Loucy (cell line): ENCODE measurements at regions not wholly inside any gene's neighbourhood (a gene's known extent, or its start where the extent isn't known, plus 50 kb on each side); places are given as distances from the start of the nearest gene placed in this dataset.

ENCODE experiments used
- H2AFZ ChIP-seq: fragments of 200-600 bp; sonication (generic); 2 replicates; pipeline ENCODE4 v1.6.0; 2016; ENCODE audit warnings: antibody characterized with exemption, mild to moderate bottlenecking, low read length, moderate library complexity
- H3F3A ChIP-seq: fragments of 200-600 bp; 2 replicates; pipeline ENCODE4 v1.6.0; 2016; ENCODE audit warnings: antibody characterized with exemption, low read depth, mild to moderate bottlenecking
- H3K27me3 ChIP-seq: fragments of 200-600 bp; sonication (generic); 2 replicates; pipeline ENCODE4 v1.6.1; 2014; ENCODE audit warnings: low read length, mild to moderate bottlenecking; ENCODE audit not compliant: insufficient read depth, poor library complexity, severe bottlenecking
- H3K36me3 ChIP-seq: fragments of 200-600 bp; sonication (generic); 2 replicates; pipeline ENCODE4 v1.6.1; 2016; ENCODE audit warnings: low read length; ENCODE audit not compliant: insufficient read depth
- H3K4me1 ChIP-seq: fragments of 200-600 bp; sonication (generic); 2 replicates; pipeline ENCODE4 v1.5.1; 2014; ENCODE audit warnings: low read length, mild to moderate bottlenecking; ENCODE audit not compliant: insufficient read depth, poor library complexity, severe bottlenecking
- H3K4me2 ChIP-seq: fragments of 200-600 bp; sonication (generic); 2 replicates; pipeline ENCODE4 v1.6.0; 2014; ENCODE audit warnings: antibody characterized with exemption, low read length, low read depth, mild to moderate bottlenecking; ENCODE audit not compliant: poor library complexity, severe bottlenecking
- H3K4me3 ChIP-seq: fragments of 200-600 bp; sonication (generic); 2 replicates; pipeline ENCODE4 v1.5.1; 2014; ENCODE audit warnings: low read length, mild to moderate bottlenecking, mixed read lengths; ENCODE audit not compliant: poor library complexity, severe bottlenecking
- H3K79me2 ChIP-seq: fragments of 200-600 bp; sonication (generic); 2 replicates; pipeline ENCODE4 v1.6.1; 2014; ENCODE audit warnings: low read length; ENCODE audit not compliant: insufficient read depth
- H3K9ac ChIP-seq: fragments of 200-600 bp; sonication (generic); 2 replicates; pipeline ENCODE4 v1.6.0; 2014; ENCODE audit warnings: mild to moderate bottlenecking, low read depth, low read length, moderate library complexity; ENCODE audit not compliant: poor library complexity, severe bottlenecking
- H3K9me2 ChIP-seq: fragments of 200-600 bp; sonication (generic); replicated peaks from 2 replicates; pipeline ENCODE4 v1.6.1; 2016; ENCODE audit warnings: low read depth, low read length, mixed read lengths
- H3K9me3 ChIP-seq: fragments of 200-600 bp; sonication (generic); 2 replicates; pipeline ENCODE4 v1.6.1; 2014; ENCODE audit warnings: mild to moderate bottlenecking, antibody characterized with exemption, low read length, low read depth; ENCODE audit not compliant: insufficient read depth
- H4K20me1 ChIP-seq: fragments of 200-600 bp; sonication (generic); 2 replicates; pipeline ENCODE4 v1.6.0; 2014; ENCODE audit warnings: antibody characterized with exemption, low read length, mild to moderate bottlenecking; ENCODE audit not compliant: insufficient read depth, poor library complexity, severe bottlenecking
- CTCF ChIP-seq: fragments of 200-600 bp; sonication (generic); conservative IDR thresholded peaks from 2 replicates; pipeline ENCODE4 v1.5.1; 2014; ENCODE audit warnings: mild to moderate bottlenecking, antibody characterized with exemption, low read length
- EZH2phosphoT487 ChIP-seq: fragments of 200-600 bp; IDR thresholded peaks from 2 replicates; pipeline ENCODE4 v1.6.1; 2018; ENCODE audit warnings: antibody characterized with exemption, mild to moderate bottlenecking, moderate library complexity, borderline replicate concordance

DNA sequence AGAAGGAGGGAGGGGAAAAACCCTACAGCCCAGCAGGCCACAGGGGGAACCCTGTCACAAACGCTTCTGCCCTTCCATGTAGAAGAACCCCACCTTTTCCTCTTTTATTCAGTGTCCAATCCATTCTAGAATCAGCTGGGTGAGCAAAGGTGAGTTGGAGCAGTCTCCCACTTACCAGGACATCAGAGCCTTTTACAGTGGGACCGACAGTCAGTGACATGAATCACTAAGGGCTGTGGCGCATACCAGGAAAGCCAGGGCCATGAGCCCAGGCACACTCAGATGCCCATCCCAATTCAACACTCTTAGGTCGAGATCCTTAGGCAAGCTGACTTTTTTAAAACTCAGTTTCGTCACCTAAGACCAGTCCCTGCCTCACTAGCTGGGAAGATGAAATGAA lies 146.1 kb downstream of the AQP9 start:
- Histone ChIP-seq H3K4me1 (peaks cover 14% of the 10 kb centered on the region), H2AFZ (no peak overlapping the region), H3K4me2 (no peak overlapping the region), H3K27me3 (no peaks in the 10 kb centered on the region), H3K9me3 (no peaks in the 10 kb centered on the region), H3F3A (no peaks in the 10 kb centered on the region), H3K79me2 (no peaks in the 10 kb centered on the region), H3K36me3 (no peaks in the 10 kb centered on the region), H3K4me3 (no peak overlapping the region), H4K20me1 (no peaks in the 10 kb centered on the region), H3K9ac (no peak overlapping the region), H3K9me2 (no peaks in the 10 kb centered on the region)
- TF ChIP-seq CTCF: no peak
- TF ChIP-seq EZH2phosphoT487: no peak

DNA sequence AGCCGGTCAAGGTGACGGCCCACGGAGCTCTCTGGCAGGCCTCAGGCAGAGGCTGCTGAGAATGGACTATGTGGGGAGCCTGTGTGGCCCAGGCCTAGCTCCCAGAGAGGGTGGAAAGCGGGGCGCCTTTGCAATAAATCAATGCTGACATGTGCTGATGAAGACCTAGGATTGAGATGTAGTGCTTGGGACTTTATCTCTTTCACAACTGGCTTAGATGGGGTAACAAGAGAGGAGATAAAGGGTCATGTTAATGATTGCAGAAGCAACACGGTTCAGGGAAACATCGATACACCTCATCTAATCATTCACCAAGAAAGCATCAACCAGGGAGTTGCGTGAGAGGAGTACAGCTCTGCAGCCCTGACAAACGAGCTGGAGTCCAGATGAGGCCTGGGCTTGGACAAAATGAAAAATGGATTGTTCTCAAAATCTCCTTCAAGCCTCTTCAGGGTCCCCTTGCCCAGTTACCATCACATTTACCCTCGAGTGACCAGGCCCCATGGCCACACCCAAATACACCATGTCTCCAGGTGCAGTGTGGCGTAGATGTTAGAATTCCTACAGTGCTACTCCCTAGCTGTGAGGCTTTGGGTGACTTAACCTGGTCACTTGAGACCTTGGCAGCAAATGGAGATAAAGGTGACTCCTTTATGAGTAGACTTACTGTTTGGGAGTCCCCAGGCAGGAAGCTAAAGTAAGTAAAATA lies 146.4 kb upstream of the LIPC start:
- Histone ChIP-seq H3K4me3 (no peak overlapping the region), H3K9ac (no peak overlapping the region), H3K4me1 (peaks cover 14% of the 10 kb centered on the region), H3K9me2 (no peaks in the 10 kb centered on the region), H3K36me3 (no peaks in the 10 kb centered on the region), H3K4me2 (no peak overlapping the region), H3K27me3 (no peaks in the 10 kb centered on the region), H2AFZ (no peak overlapping the region), H3F3A (no peaks in the 10 kb centered on the region), H4K20me1 (no peaks in the 10 kb centered on the region), H3K79me2 (no peaks in the 10 kb centered on the region), H3K9me3 (no peaks in the 10 kb centered on the region)
- TF ChIP-seq CTCF: no peak
- no peak for TF ChIP-seq EZH2phosphoT487

DNA sequence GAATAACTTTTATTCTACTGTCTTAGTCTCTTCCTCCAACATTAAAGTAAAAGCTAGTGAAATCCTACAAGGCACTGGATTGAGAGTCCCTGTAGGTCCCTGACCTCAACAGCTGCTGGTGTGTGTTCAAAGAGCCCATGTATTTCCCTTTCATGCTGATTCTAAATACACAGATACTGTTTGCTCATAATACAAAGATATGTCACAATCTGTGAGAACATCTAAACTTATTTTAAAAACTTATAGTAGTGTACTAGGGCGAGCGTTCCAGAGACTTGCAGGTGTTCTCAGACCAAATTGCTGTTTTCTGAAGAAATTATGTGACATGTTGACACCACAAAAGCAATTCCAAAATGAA lies 145.9 kb upstream of the LIPC start:
- Histone ChIP-seq H3K9ac (no peak overlapping the region), H3K9me3 (no peaks in the 10 kb centered on the region), H3K79me2 (no peaks in the 10 kb centered on the region), H4K20me1 (no peaks in the 10 kb centered on the region), H3F3A (no peaks in the 10 kb centered on the region), H3K4me3 (no peak overlapping the region), H3K27me3 (no peaks in the 10 kb centered on the region), H3K4me1 (peaks cover 14% of the 10 kb centered on the region), H2AFZ (no peak overlapping the region), H3K9me2 (no peaks in the 10 kb centered on the region), H3K36me3 (no peaks in the 10 kb centered on the region), H3K4me2 (no peak overlapping the region)
- TF ChIP-seq CTCF: no peak
- TF ChIP-seq EZH2phosphoT487: no peak
